IMR-90 (cell line): ENCODE measurements at regions not wholly inside any gene's neighbourhood (a gene's known extent, or its start where the extent isn't known, plus 50 kb on each side); places are given as distances from the start of the nearest gene placed in this dataset.

Experiments
- ATAC-seq: fragments of 200-7000 bp; cut with Tn5 transposase; 2 replicates; pipeline ENCODE4 v1.9.1; 2020; ENCODE audit warnings: low read depth, mild to moderate bottlenecking, moderate library complexity
- BruUV-seq: library from RNA; stranded (reverse); fragments of 400-500 nt; replicated peaks from 2 replicates; lab custom pipeline; 2021; lab: Mats Ljungman, UMichigan
- CTCF ChIA-PET: fragments of 300-600 bp; formaldehyde crosslinking; extraction: SDS; loops from one replicate; lab custom pipeline; 2021; ENCODE audit warnings: antibody characterized with exemption; lab: Yijun Ruan, JAX
- POLR2A ChIA-PET: fragments of 300-600 bp; sonication (Branson Sonifier 250); formaldehyde crosslinking; loops from one replicate; lab custom pipeline; 2022; ENCODE audit warnings: antibody characterized with exemption; ENCODE audit not compliant: unreplicated experiment; lab: Charles Lee
- DNase-seq: peaks from one replicate; pipeline ENCODE4 v3.0.0; 2013
- H2AFZ ChIP-seq: replicated peaks from 2 replicates; pipeline ENCODE3; 2013; ENCODE audit warnings: low read length, mild to moderate bottlenecking; ENCODE audit not compliant: poor library complexity
- H2AK5ac ChIP-seq: 2 replicates; pipeline ENCODE4 v1.6.1; 2013; ENCODE audit warnings: low read depth, low read length, inconsistent platforms
- H2AK9ac ChIP-seq: replicated peaks from 2 replicates; pipeline ENCODE3; 2013; ENCODE audit warnings: mild to moderate bottlenecking, low read depth, low read length, moderate library complexity; ENCODE audit not compliant: poor library complexity
- H2BK120ac ChIP-seq: 2 replicates; pipeline ENCODE4 v1.6.1; 2013; ENCODE audit warnings: low read depth, low read length, inconsistent platforms
- H2BK15ac ChIP-seq: 3 replicates; pipeline ENCODE4 v1.6.1; 2013; ENCODE audit warnings: low read depth, low read length, inconsistent platforms
- H2BK20ac ChIP-seq: 2 replicates; pipeline ENCODE4 v1.6.1; 2013; ENCODE audit warnings: low read depth, mild to moderate bottlenecking, inconsistent platforms, low read length, moderate library complexity
- H2BK5ac ChIP-seq: 2 replicates; pipeline ENCODE4 v1.6.1; 2013; ENCODE audit warnings: mild to moderate bottlenecking, low read depth, low read length, inconsistent platforms; ENCODE audit not compliant: poor library complexity, severe bottlenecking
- H3K14ac ChIP-seq: replicated peaks from 2 replicates; pipeline ENCODE4 v1.6.1; 2013; ENCODE audit warnings: low read depth, low read length, inconsistent platforms
- H3K18ac ChIP-seq: 2 replicates; pipeline ENCODE4 v1.6.1; 2013; ENCODE audit warnings: low read depth, low read length, control low read depth
- H3K23ac ChIP-seq: 2 replicates; pipeline ENCODE4 v1.6.1; 2013; ENCODE audit warnings: low read depth, low read length, inconsistent platforms
- H3K27ac ChIP-seq: 2 replicates; pipeline ENCODE4 v1.5.1; 2013; ENCODE audit warnings: mild to moderate bottlenecking, control low read depth, low read length; ENCODE audit not compliant: insufficient read depth
- H3K27me3 ChIP-seq: 2 replicates; pipeline ENCODE4 v1.6.1; 2013; ENCODE audit warnings: low read length; ENCODE audit not compliant: control insufficient read depth, insufficient read depth
- H3K36me3 ChIP-seq: 2 replicates; pipeline ENCODE4 v1.6.1; 2013; ENCODE audit warnings: low read length, mixed read lengths; ENCODE audit not compliant: control insufficient read depth, insufficient read depth
- H3K4ac ChIP-seq: 2 replicates; pipeline ENCODE4 v1.6.1; 2013; ENCODE audit warnings: low read depth, low read length, inconsistent platforms
- H3K4me1 ChIP-seq: 2 replicates; pipeline ENCODE4 v1.6.1; 2013; ENCODE audit warnings: low read length, mixed read lengths; ENCODE audit not compliant: control insufficient read depth, insufficient read depth
- H3K4me2 ChIP-seq: 2 replicates; pipeline ENCODE4 v1.6.1; 2013; ENCODE audit warnings: low read depth, mild to moderate bottlenecking, control low read depth, low read length, moderate library complexity
- H3K4me3 ChIP-seq: 2 replicates; pipeline ENCODE4 v1.5.1; 2013; ENCODE audit warnings: low read depth, mild to moderate bottlenecking, control low read depth, low read length, moderate library complexity; ENCODE audit not compliant: insufficient read depth
- H3K56ac ChIP-seq: 2 replicates; pipeline ENCODE4 v1.6.1; 2013; ENCODE audit warnings: low read length, inconsistent platforms; ENCODE audit not compliant: insufficient read depth; ENCODE audit errors: extremely low read depth
- H3K79me1 ChIP-seq, 2 experiments: 2 replicates each; pipeline ENCODE4 v1.6.1; 2013; ENCODE audit warnings: low read length in 2 of 2, inconsistent platforms in 1 of 2, low read depth in 1 of 2
- H3K9ac ChIP-seq: 2 replicates; pipeline ENCODE4 v1.6.1; 2013; ENCODE audit warnings: low read depth, low read length, control low read depth
- H3K9me1 ChIP-seq: 2 replicates; pipeline ENCODE4 v1.6.1; 2013; ENCODE audit warnings: low read length, inconsistent platforms; ENCODE audit not compliant: insufficient read depth
- H3K9me3 ChIP-seq: 2 replicates; pipeline ENCODE4 v1.6.1; 2013; ENCODE audit warnings: low read length; ENCODE audit not compliant: control insufficient read depth, insufficient read depth
- H4K20me1 ChIP-seq: 2 replicates; pipeline ENCODE4 v1.6.1; 2013; ENCODE audit warnings: low read length, inconsistent platforms; ENCODE audit not compliant: insufficient read depth
- H4K5ac ChIP-seq: 2 replicates; pipeline ENCODE4 v1.6.1; 2013; ENCODE audit warnings: mild to moderate bottlenecking, low read depth, low read length, control low read depth
- H4K8ac ChIP-seq, 2 experiments: 2 replicates each; pipeline ENCODE4 v1.6.1; 2013; ENCODE audit warnings: low read depth in 2 of 2, low read length in 2 of 2, control low read depth in 1 of 2, inconsistent platforms in 1 of 2
- H4K91ac ChIP-seq: 2 replicates; pipeline ENCODE4 v1.6.1; 2013; ENCODE audit warnings: low read depth, low read length, inconsistent platforms; ENCODE audit not compliant: insufficient read depth
- POLR2A ChIP-seq: IDR thresholded peaks from 2 replicates; pipeline ENCODE4 v1.6.1; 2012; ENCODE audit warnings: mild to moderate bottlenecking, low read depth, low read length
- WGBS, 2 experiments: methylation state at CpG; one replicate each; pipeline versions ENCODE4 v1.1.5 to v1.1.7; 2013; ENCODE audit warnings: missing lambda C conversion rate in 2 of 2; ENCODE audit not compliant: insufficient read length in 1 of 2; ENCODE audit errors: extremely low coverage in 2 of 2; 5-methylcytosine and 5-hydroxymethylcytosine counted together
- dilution Hi-C: fragments of 300-500 bp; cut with HindIII; formaldehyde crosslinking; loops from one replicate; pipeline ENCODE4 v1.14.3; 2018; ENCODE audit warnings: low sequenced_read_pairs; ENCODE audit not compliant: unreplicated experiment
- in situ Hi-C: fragments of 300-500 bp; cut with MboI; formaldehyde crosslinking; loops from 3 replicates; pipeline ENCODE4 v1.14.3; 2019; ENCODE audit warnings: low sequenced_read_pairs, inconsistent platforms, mixed read lengths
- intact Hi-C: fragments of 100-400 bp; cut with micrococcal nuclease; formaldehyde crosslinking; loops from 2 replicates; pipeline ENCODE4 v1.10.0; 2022

- no peak overlapping the region for H3K27ac ChIP-seq
- CTCF ChIA-PET, result no interaction called here
- no peak overlapping the region for H4K8ac ChIP-seq
- H4K20me1 ChIP-seq, result no peaks in the 10 kb centered on the region
- H3K9ac ChIP-seq, result no peak overlapping the region
- no peak overlapping the region for H3K14ac ChIP-seq
- H3K4me2 ChIP-seq, result no peak overlapping the region
- H2BK15ac ChIP-seq, result no peak overlapping the region
- no peaks in the 10 kb centered on the region for H3K9me1 ChIP-seq
- no TSS peak for BruUV-seq
- DNase-seq (no peak), ATAC-seq (no peak)
- H2BK20ac ChIP-seq, result no peak overlapping the region
- WGBS, 2 experiments, result 89% methylated on average over 4 of the region's 5 CpGs; no CpG with 5 or more reads in 1 of the 2 experiments
- H3K79me1 ChIP-seq, result no peaks in the 10 kb centered on the region
- H2BK120ac ChIP-seq, result no peak overlapping the region
- no peak for TF ChIP-seq POLR2A
- H2AK9ac ChIP-seq, result no peak overlapping the region
- peaks cover 38% of the 10 kb centered on the region for H3K27me3 ChIP-seq
- H3K56ac ChIP-seq, result no peak overlapping the region
- H2BK5ac ChIP-seq, result no peak overlapping the region
- in situ Hi-C loops, result no loop called here
- H2AK5ac ChIP-seq, result no peak overlapping the region
- H3K23ac ChIP-seq, result no peak overlapping the region
- no peaks in the 10 kb centered on the region for H3K4me1 ChIP-seq
- no peak overlapping the region for H4K5ac ChIP-seq
- POLR2A ChIA-PET, result no interaction called here
- intact Hi-C loops, result no loop called here
- H2AFZ ChIP-seq, result no peak overlapping the region
- no peak overlapping the region for H3K4me3 ChIP-seq
- no peaks in the 10 kb centered on the region for H3K36me3 ChIP-seq
- H3K9me3 ChIP-seq, result no peaks in the 10 kb centered on the region
- no peak overlapping the region for H4K91ac ChIP-seq
- H3K4ac ChIP-seq, result no peak overlapping the region
- H3K18ac ChIP-seq, result no peak overlapping the region
- dilution Hi-C loops, result no loop called here
Measured at GRCh38 chr2:234189230-234189629, 138.7 kb downstream of the SPP2 start.
